RPMI8226 (cell line): ENCODE measurements at regions not wholly inside any gene's neighbourhood (a gene's known extent, or its start where the extent isn't known, plus 50 kb on each side); places are given as distances from the start of the nearest gene placed in this dataset.
A peak's percentile ranks its signal among the peaks of the same experiment; 100 is the strongest.

Source experiments
- DNase-seq: peaks from one replicate; pipeline ENCODE4 v3.0.0-alpha.2; 2015

GRCh38 chr13:62085337-62086229 is 669.9 kb upstream of the PCDH20 start:
- DNase-seq = no peak

- no peak for DNase-seq
Observed at GRCh38 chr13:62084728-62085127, 669.1 kb upstream of the PCDH20 start.

GRCh38 chr13:62067821-62068220 is 652.2 kb upstream of the PCDH20 start:
- no peak for DNase-seq

GRCh38 chr13:62065016-62065415 is 649.4 kb upstream of the PCDH20 start:
- DNase-seq = no peak

GRCh38 chr13:62061751-62062150 is 646.1 kb upstream of the PCDH20 start:
- no peak for DNase-seq

- no peak for DNase-seq
Observed at GRCh38 chr13:62060570-62060969, 644.9 kb upstream of the PCDH20 start.

GRCh38 chr13:62057286-62057685 is 641.6 kb upstream of the PCDH20 start:
- no peak for DNase-seq

GRCh38 chr13:62049992-62050391 is 634.3 kb upstream of the PCDH20 start:
- DNase-seq = no peak

- no peak for DNase-seq
Observed at GRCh38 chr13:62046512-62046911, 630.9 kb upstream of the PCDH20 start.

- DNase-seq = no peak
Observed at GRCh38 chr13:62043600-62043999, 628.0 kb upstream of the PCDH20 start.

GRCh38 chr13:62040806-62041205 is 625.2 kb upstream of the PCDH20 start:
- no peak for DNase-seq

GRCh38 chr13:62040078-62040477 is 624.4 kb upstream of the PCDH20 start:
- no peak for DNase-seq

- no peak for DNase-seq
Observed at GRCh38 chr13:62038214-62038613, 622.6 kb upstream of the PCDH20 start.

GRCh38 chr13:62035981-62036380 is 620.3 kb upstream of the PCDH20 start:
- DNase-seq = no peak

GRCh38 chr13:62033934-62034333 is 618.3 kb upstream of the PCDH20 start:
- DNase-seq = no peak

GRCh38 chr13:62022369-62022768 is 606.7 kb upstream of the PCDH20 start:
- no peak for DNase-seq

- DNase-seq = no peak
Observed at GRCh38 chr13:62019858-62020257, 604.2 kb upstream of the PCDH20 start.

GRCh38 chr13:62014299-62014698 is 598.6 kb upstream of the PCDH20 start:
- peak; percentile 13 for DNase-seq

GRCh38 chr13:62003452-62003851 is 587.8 kb upstream of the PCDH20 start:
- no peak for DNase-seq

GRCh38 chr13:61994174-61994573 is 578.5 kb upstream of the PCDH20 start:
- no peak for DNase-seq

GRCh38 chr13:61989978-61990377 is 574.3 kb upstream of the PCDH20 start:
- DNase-seq = no peak

GRCh38 chr13:61988810-61989209 is 573.2 kb upstream of the PCDH20 start:
- DNase-seq = no peak

GRCh38 chr13:61975001-61975400 is 559.4 kb upstream of the PCDH20 start:
- DNase-seq = no peak

- no peak for DNase-seq
Observed at GRCh38 chr13:61965756-61966155, 550.1 kb upstream of the PCDH20 start.

GRCh38 chr13:61960981-61961380 is 545.3 kb upstream of the PCDH20 start:
- DNase-seq = no peak
